NB4 (cell line): ENCODE measurements at regions not wholly inside any gene's neighbourhood (a gene's known extent, or its start where the extent isn't known, plus 50 kb on each side); places are given as distances from the start of the nearest gene placed in this dataset.
"Not testable (repeated sequence)": the region's sequence is repeated elsewhere in the genome, so short reads cannot be mapped to it uniquely, and the experiment has no call there.

ENCODE experiments used
- POLR2A ChIP-seq: IDR thresholded peaks from 2 replicates; pipeline ENCODE4 v1.6.1; 2011; ENCODE audit warnings: mild to moderate bottlenecking; ENCODE audit not compliant: insufficient read length; ENCODE audit errors: extremely low read depth
- TF ChIP-seq, protein P1 (sequence below): IDR thresholded peaks from one replicate; pipeline ENCODE4 v1.5.1; 2012; ENCODE audit warnings: low read depth, low read length

DNA sequence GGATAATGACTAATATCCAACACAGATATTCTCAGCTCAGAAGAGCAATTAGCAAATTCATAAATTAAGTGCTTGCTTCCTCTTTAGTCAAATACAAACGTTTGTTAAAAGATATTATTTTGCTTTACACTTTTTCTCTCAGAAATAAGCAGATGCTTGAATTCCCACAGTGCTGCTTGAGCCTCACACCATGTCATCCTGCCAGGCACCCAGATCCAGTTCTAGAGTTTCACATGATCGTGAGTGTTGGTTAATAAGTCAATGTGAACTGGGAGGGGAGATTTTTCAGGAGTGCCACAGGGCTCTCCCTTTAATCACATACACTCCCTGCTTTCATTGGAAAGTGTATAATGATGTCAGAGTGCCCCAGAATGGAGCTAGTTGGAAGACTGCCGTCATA is 352.0 kb downstream of the OR4F29 start:
- TF ChIP-seq, protein P1, sequence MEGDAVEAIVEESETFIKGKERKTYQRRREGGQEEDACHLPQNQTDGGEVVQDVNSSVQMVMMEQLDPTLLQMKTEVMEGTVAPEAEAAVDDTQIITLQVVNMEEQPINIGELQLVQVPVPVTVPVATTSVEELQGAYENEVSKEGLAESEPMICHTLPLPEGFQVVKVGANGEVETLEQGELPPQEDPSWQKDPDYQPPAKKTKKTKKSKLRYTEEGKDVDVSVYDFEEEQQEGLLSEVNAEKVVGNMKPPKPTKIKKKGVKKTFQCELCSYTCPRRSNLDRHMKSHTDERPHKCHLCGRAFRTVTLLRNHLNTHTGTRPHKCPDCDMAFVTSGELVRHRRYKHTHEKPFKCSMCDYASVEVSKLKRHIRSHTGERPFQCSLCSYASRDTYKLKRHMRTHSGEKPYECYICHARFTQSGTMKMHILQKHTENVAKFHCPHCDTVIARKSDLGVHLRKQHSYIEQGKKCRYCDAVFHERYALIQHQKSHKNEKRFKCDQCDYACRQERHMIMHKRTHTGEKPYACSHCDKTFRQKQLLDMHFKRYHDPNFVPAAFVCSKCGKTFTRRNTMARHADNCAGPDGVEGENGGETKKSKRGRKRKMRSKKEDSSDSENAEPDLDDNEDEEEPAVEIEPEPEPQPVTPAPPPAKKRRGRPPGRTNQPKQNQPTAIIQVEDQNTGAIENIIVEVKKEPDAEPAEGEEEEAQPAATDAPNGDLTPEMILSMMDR, result not testable (repeated sequence)
- not testable (repeated sequence) for TF ChIP-seq POLR2A
